ENCODE measurements at regions not wholly inside any gene's neighbourhood (a gene's known extent, or its start where the extent isn't known, plus 50 kb on each side); places are given as distances from the start of the nearest gene placed in this dataset.
"Not testable (repeated sequence)": the region's sequence is repeated elsewhere in the genome, so short reads cannot be mapped to it uniquely, and the experiment has no call there.

GRCh38 chr5:74406844-74407243 lies 233.7 kb downstream of the ENC1 start:
- no peak for DNase-seq (ENCODE audit: low read depth in 3 of 3, low spot score in 2 of 3)

- DNase-seq (ENCODE audit: low read depth in 3 of 3, low spot score in 2 of 3): no peak
Measured at GRCh38 chr5:74405593-74405992, 234.9 kb downstream of the ENC1 start.

GRCh38 chr5:74404574-74405508 lies 235.7 kb downstream of the ENC1 start:
- DNase-seq (ENCODE audit: low read depth in 3 of 3, low spot score in 2 of 3): no peak

- DNase-seq (ENCODE audit: low read depth in 3 of 3, low spot score in 2 of 3): no peak
Measured at GRCh38 chr5:74403771-74404170, 236.8 kb downstream of the ENC1 start.

GRCh38 chr5:74402553-74402952 lies 238.0 kb downstream of the ENC1 start:
- no peak for DNase-seq (ENCODE audit: low read depth in 3 of 3, low spot score in 2 of 3)

- no peak for DNase-seq (ENCODE audit: low read depth in 3 of 3, low spot score in 2 of 3)
Measured at GRCh38 chr5:74401946-74402320, 238.6 kb downstream of the ENC1 start.

GRCh38 chr5:74401281-74401945 lies 239.1 kb downstream of the ENC1 start:
- DNase-seq (ENCODE audit: low read depth in 3 of 3, low spot score in 2 of 3): no peak

- no peak for DNase-seq (ENCODE audit: low read depth in 3 of 3, low spot score in 2 of 3)
Measured at GRCh38 chr5:74400067-74400466, 240.5 kb downstream of the ENC1 start.

GRCh38 chr5:74396913-74397622 lies 243.5 kb downstream of the ENC1 start:
- DNase-seq (ENCODE audit: low read depth in 3 of 3, low spot score in 2 of 3): no peak

- no peak for DNase-seq (ENCODE audit: low read depth in 3 of 3, low spot score in 2 of 3)
Measured at GRCh38 chr5:74394916-74395880, 245.3 kb downstream of the ENC1 start.

- DNase-seq (ENCODE audit: low read depth in 3 of 3, low spot score in 2 of 3): no peak
Measured at GRCh38 chr5:74394528-74394915, 246.0 kb downstream of the ENC1 start.

- no peak for DNase-seq (ENCODE audit: low read depth in 3 of 3, low spot score in 2 of 3)
Measured at GRCh38 chr5:74393943-74394342, 246.6 kb downstream of the ENC1 start.

GRCh38 chr5:74392711-74393351 lies 247.7 kb downstream of the ENC1 start:
- DNase-seq (ENCODE audit: low read depth in 3 of 3, low spot score in 2 of 3): no peak

GRCh38 chr5:74391410-74391809 lies 249.1 kb downstream of the ENC1 start:
- no peak for DNase-seq (ENCODE audit: low read depth in 3 of 3, low spot score in 2 of 3)

- DNase-seq (ENCODE audit: low read depth in 3 of 3, low spot score in 2 of 3): no peak
Measured at GRCh38 chr5:74390822-74391221, 249.7 kb downstream of the ENC1 start.

GRCh38 chr5:74390306-74390637 lies 250.3 kb downstream of the ENC1 start:
- DNase-seq (ENCODE audit: low read depth in 3 of 3, low spot score in 2 of 3): no peak

- DNase-seq (ENCODE audit: low read depth in 3 of 3, low spot score in 2 of 3): no peak
Measured at GRCh38 chr5:74389531-74390305, 250.8 kb downstream of the ENC1 start.

- not testable (repeated sequence) for DNase-seq (ENCODE audit: low read depth in 3 of 3, low spot score in 2 of 3)
Measured at GRCh38 chr5:74388411-74388810, 252.1 kb downstream of the ENC1 start.

All from right renal cortex interstitium (tissue), 3 donors.